HG03439 (cell line): ENCODE measurements at regions not wholly inside any gene's neighbourhood (a gene's known extent, or its start where the extent isn't known, plus 50 kb on each side); places are given as distances from the start of the nearest gene placed in this dataset.
"Not testable (repeated sequence)": the region's sequence is repeated elsewhere in the genome, so short reads cannot be mapped to it uniquely, and the experiment has no call there.

Experiments used
- ATAC-seq: cut with Tn5 transposase; IDR thresholded peaks from one replicate; pipeline ENCODE4 v1.9.1; 2021; ENCODE audit warnings: mild to moderate bottlenecking, moderate library complexity; ENCODE audit not compliant: unreplicated experiment

- ATAC-seq: no peak
These were observed 833.9 kb downstream of the FSTL5 start for GRCh38 chr4:161329852-161330251.

GRCh38 chr4:161321706-161322105, 842.1 kb downstream of the FSTL5 start:
- no peak for ATAC-seq

- peak; percentile 80 for ATAC-seq
These were observed 843.4 kb downstream of the FSTL5 start for GRCh38 chr4:161320377-161320776.

GRCh38 chr4:161317000-161317399, 846.8 kb downstream of the FSTL5 start:
- no peak for ATAC-seq

- ATAC-seq: no peak
These were observed 849.4 kb downstream of the FSTL5 start for GRCh38 chr4:161314371-161314770.

- no peak for ATAC-seq
These were observed 860.2 kb downstream of the FSTL5 start for GRCh38 chr4:161303551-161303950.

- no peak for ATAC-seq
These were observed 872.6 kb downstream of the FSTL5 start for GRCh38 chr4:161291222-161291621.

- no peak for ATAC-seq
These were observed 876.0 kb downstream of the FSTL5 start for GRCh38 chr4:161287678-161288352.

GRCh38 chr4:161285461-161285860, 878.3 kb downstream of the FSTL5 start:
- ATAC-seq: no peak

GRCh38 chr4:161280929-161281328, 882.9 kb downstream of the FSTL5 start:
- no peak for ATAC-seq

- no peak for ATAC-seq
These were observed 884.7 kb downstream of the FSTL5 start for GRCh38 chr4:161279095-161279494.

GRCh38 chr4:161277150-161277787, 886.5 kb downstream of the FSTL5 start:
- not testable (repeated sequence) for ATAC-seq

GRCh38 chr4:161273607-161274006, 890.2 kb downstream of the FSTL5 start:
- ATAC-seq: no peak

- ATAC-seq: no peak
These were observed 903.0 kb downstream of the FSTL5 start for GRCh38 chr4:161260819-161261218.

GRCh38 chr4:161256716-161257115, 907.1 kb downstream of the FSTL5 start:
- no peak for ATAC-seq

- ATAC-seq: no peak
These were observed 907.6 kb downstream of the FSTL5 start for GRCh38 chr4:161256172-161256571.

GRCh38 chr4:161254375-161254774, 909.4 kb downstream of the FSTL5 start:
- ATAC-seq: no peak

GRCh38 chr4:161252520-161253141, 911.2 kb downstream of the FSTL5 start:
- peak; percentile 76 for ATAC-seq

GRCh38 chr4:161249779-161250440, 913.9 kb downstream of the FSTL5 start:
- no peak for ATAC-seq

GRCh38 chr4:161248880-161249279, 914.9 kb downstream of the FSTL5 start:
- ATAC-seq: no peak

GRCh38 chr4:161247831-161248230, 916.0 kb downstream of the FSTL5 start:
- ATAC-seq: no peak

GRCh38 chr4:161238033-161238432, 925.8 kb downstream of the FSTL5 start:
- ATAC-seq: no peak
